Activated CD4-positive, alpha-beta memory T cell treated with anti-CD3 and anti-CD28 coated beads for 36 hours (primary cell): ENCODE measurements at regions not wholly inside any gene's neighbourhood (a gene's known extent, or its start where the extent isn't known, plus 50 kb on each side); places are given as distances from the start of the nearest gene placed in this dataset.

Experiments used
- CTCF ChIA-PET: fragments of 350-600 bp; sonication (Branson Sonifier 250); formaldehyde crosslinking; loops from one replicate; lab custom pipeline; 2021; ENCODE audit warnings: antibody characterized with exemption, inconsistent platforms; lab: Charles Lee
- POLR2A ChIA-PET: fragments of 350-600 bp; sonication (Branson Sonifier 250); formaldehyde crosslinking; loops from one replicate; lab custom pipeline; 2021; ENCODE audit warnings: antibody characterized with exemption; lab: Charles Lee
- DNase-seq: peaks from one replicate; pipeline ENCODE4 v3.0.0-alpha.2; 2020
- H3K27ac Mint-ChIP-seq: one replicate; pipeline ENCODE4 v1.8.0; 2021; ENCODE audit warnings: mixed read lengths
- H3K27me3 Mint-ChIP-seq: one replicate; pipeline ENCODE4 v1.8.0; 2021; ENCODE audit warnings: mixed read lengths
- H3K36me3 Mint-ChIP-seq: one replicate; pipeline ENCODE4 v1.8.0; 2021; ENCODE audit warnings: mixed read lengths
- H3K4me1 Mint-ChIP-seq: one replicate; pipeline ENCODE4 v1.8.0; 2021; ENCODE audit warnings: low read depth, mixed read lengths
- H3K4me3 Mint-ChIP-seq: one replicate; pipeline ENCODE4 v1.8.0; 2021; ENCODE audit warnings: mild to moderate bottlenecking, mixed read lengths
- H3K9me3 Mint-ChIP-seq: one replicate; pipeline ENCODE4 v1.8.0; 2021; ENCODE audit warnings: mixed read lengths
- intact Hi-C: fragments of 100-400 bp; cut with micrococcal nuclease; formaldehyde crosslinking; loops from one replicate; pipeline ENCODE4 v1.15.1; 2023

DNA sequence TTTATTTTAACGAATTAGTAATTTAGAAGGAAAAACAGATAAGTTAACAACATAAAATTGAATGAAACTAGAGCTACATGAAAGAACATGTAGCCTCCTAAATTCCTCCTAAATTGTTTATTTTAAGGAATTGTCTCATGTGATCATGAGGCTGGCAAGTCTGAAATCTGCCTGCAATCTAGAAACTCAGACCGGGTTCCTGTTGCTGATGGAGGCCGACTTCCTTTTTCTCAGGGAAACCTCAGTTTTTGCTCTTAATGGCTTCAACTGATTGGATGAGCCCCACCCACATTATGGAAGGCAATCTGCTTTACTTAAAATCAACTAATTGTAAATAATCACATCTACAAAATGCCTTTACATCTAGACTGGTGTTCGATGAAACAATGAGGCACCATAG, 205.0 kb upstream of the ADRA1D start:
- Mint-ChIP-seq H3K4me3 (no peak overlapping the region), H3K27ac (no peak overlapping the region), H3K27me3 (peaks cover 2% of the 10 kb centered on the region), H3K9me3 (peaks cover 3% of the 10 kb centered on the region), H3K36me3 (no peaks in the 10 kb centered on the region), H3K4me1 (no peaks in the 10 kb centered on the region)
- CTCF ChIA-PET = no interaction called here
- POLR2A ChIA-PET = no interaction called here
- intact Hi-C loops = no loop called here
- no peak for DNase-seq

DNA sequence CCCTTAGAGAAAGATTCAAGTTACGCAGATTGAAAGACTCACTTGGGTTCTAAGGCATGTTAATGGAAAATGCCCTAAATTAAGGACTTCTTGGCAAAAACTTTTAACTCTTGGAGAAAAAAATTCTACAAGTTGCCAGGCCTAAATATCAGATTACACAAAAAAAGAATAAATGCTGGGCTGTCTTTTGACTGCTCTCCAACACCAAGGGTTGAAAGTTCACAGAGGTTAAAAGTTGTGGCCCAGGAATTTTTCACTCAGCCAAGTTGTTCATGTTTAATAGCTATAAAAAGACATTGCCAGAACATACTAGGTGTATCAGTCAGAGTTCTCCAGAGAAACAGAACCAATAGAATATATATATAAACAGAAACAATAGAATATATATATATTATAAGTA, 204.3 kb upstream of the ADRA1D start:
- Mint-ChIP-seq H3K4me3 (no peak overlapping the region), H3K27me3 (peaks cover 2% of the 10 kb centered on the region), H3K9me3 (no peaks in the 10 kb centered on the region), H3K4me1 (no peaks in the 10 kb centered on the region), H3K36me3 (no peaks in the 10 kb centered on the region), H3K27ac (no peak overlapping the region)
- ChIA-PET CTCF (no interaction called here), POLR2A (no interaction called here)
- no peak for DNase-seq
- intact Hi-C loops = no loop called here

- no peak for DNase-seq
These were observed 202.5 kb upstream of the ADRA1D start for GRCh38 chr20:4451487-4452081.

DNA sequence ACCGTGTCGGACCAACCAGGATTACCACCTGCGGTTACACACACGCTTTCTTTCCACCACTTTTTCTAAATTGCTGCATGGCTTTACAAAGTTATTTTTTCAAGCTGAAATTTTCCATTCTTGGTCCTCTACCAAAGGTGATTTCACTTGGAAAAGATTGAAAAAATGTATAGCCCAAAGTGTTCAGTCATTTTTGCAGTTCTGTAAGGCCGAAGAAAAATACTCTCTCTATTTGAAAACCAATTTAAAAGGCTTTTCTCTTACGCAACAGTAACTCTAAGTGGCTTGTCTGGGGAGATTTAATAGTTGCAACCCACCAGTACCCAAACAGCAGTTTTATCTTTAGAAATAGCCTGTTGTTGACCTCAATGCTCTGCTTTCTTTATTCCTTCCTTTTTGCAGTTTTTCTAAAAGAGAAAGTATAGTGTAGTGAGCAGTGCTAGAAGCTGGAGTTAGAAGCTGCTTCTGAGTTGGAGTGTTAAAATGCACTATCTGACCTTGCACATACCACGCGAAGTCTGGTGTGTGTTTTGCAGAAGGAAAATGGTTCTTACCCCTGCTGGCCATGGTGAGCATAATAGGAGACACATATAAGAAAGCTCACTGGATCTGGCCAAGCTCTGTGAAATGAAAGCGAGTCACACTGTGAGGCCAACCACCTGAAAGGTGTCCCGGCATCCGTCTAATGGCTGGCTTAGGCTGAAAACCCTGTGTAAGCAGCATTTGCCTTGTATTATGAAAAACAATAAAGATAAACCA, 201.0 kb upstream of the ADRA1D start:
- intact Hi-C loops = no loop called here
- Mint-ChIP-seq H3K9me3 (no peaks in the 10 kb centered on the region), H3K36me3 (no peaks in the 10 kb centered on the region), H3K27ac (no peak overlapping the region), H3K27me3 (peaks cover 5% of the 10 kb centered on the region), H3K4me3 (no peak overlapping the region), H3K4me1 (no peaks in the 10 kb centered on the region)
- DNase-seq = no peak
- POLR2A ChIA-PET = no interaction called here
- CTCF ChIA-PET = no interaction called here

More at GRCh38 chr20:4451487-4452081, 202.5 kb upstream of the ADRA1D start:
- ChIA-PET CTCF (no interaction called here), POLR2A (no interaction called here)
- Mint-ChIP-seq H3K9me3 (no peaks in the 10 kb centered on the region), H3K27me3 (peaks cover 2% of the 10 kb centered on the region), H3K4me1 (no peaks in the 10 kb centered on the region), H3K4me3 (no peak overlapping the region), H3K27ac (no peak overlapping the region), H3K36me3 (no peaks in the 10 kb centered on the region)
- intact Hi-C loops = no loop called here

DNA sequence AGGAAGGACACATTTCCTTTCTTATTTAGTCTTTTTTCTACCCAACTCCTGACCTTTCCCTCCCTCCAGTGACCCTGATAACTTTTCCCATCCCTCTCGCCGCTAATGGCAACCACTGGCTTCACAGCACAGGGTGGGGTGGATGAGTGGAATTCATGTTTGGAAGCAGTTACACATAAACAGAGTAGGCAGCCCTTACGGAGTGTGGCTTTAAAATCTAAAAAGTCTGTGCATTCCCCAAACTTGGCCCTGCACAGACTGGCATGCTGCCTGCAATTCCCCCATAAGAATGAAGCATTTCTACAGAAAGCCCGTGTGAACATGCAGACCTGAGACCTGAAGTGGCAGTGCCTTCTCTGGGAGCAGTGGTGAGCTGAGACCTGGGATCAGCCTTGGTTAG, 196.7 kb upstream of the ADRA1D start:
- Mint-ChIP-seq H3K27me3 (peaks cover 7% of the 10 kb centered on the region), H3K36me3 (no peaks in the 10 kb centered on the region), H3K4me1 (no peaks in the 10 kb centered on the region), H3K27ac (no peak overlapping the region), H3K9me3 (no peaks in the 10 kb centered on the region), H3K4me3 (no peak overlapping the region)
- ChIA-PET CTCF (no interaction called here), POLR2A (no interaction called here)
- no peak for DNase-seq
- intact Hi-C loops = no loop called here

DNA sequence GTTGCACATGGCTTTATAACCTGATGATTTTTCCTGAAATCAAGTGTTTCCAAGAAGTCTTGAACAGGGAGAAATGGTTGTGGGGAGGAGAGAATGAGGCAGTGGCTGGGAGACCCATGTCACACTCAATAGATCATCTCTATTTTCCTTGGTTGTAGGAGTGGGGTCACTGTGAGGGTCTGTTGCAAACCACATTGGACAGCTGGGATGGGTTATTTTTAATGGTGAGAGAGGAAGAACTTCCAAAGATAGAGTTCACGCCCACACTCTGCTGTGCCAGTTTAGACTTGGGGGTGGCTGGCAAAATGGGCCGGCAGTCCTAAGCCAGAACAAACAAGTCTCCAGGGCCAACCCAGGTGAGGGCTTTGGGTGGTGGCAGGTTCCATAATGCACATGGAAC, 196.2 kb upstream of the ADRA1D start:
- Mint-ChIP-seq H3K4me3 (no peak overlapping the region), H3K9me3 (no peaks in the 10 kb centered on the region), H3K36me3 (no peaks in the 10 kb centered on the region), H3K27ac (no peak overlapping the region), H3K4me1 (no peaks in the 10 kb centered on the region), H3K27me3 (peaks cover 7% of the 10 kb centered on the region)
- intact Hi-C loops = no loop called here
- no peak for DNase-seq
- CTCF ChIA-PET = no interaction called here
- POLR2A ChIA-PET = no interaction called here

- no peaks in the 10 kb centered on the region for H3K9me3 Mint-ChIP-seq
- DNase-seq = no peak
- H3K36me3 Mint-ChIP-seq = no peaks in the 10 kb centered on the region
- ChIA-PET CTCF (no interaction called here), POLR2A (no interaction called here)
- H3K27ac Mint-ChIP-seq = no peak overlapping the region
- intact Hi-C loops = no loop called here
- peaks cover 5% of the 10 kb centered on the region for H3K27me3 Mint-ChIP-seq
- H3K4me1 Mint-ChIP-seq = no peaks in the 10 kb centered on the region
- no peak overlapping the region for H3K4me3 Mint-ChIP-seq
These were observed 195.3 kb upstream of the ADRA1D start for GRCh38 chr20:4444404-4444803.

DNA sequence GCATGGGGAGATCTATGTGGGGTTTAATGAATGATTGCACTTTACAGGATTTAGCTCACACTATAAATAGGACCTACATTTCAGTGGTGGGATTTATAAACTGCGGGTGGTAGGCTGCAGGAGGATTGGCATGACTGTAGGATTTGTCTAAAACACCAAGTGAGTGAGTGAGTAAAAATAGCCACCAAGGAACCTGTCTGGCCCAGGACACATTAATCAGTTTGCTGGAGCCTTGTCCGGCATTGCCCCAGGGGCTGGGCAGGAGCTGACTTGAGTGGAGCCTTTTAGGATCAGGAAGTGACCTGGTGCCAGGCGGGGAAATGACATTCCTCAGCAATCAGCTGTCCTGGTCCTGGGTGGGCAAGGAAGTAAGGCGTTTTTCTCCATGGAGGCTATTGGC, 193.9 kb upstream of the ADRA1D start:
- no peaks in the 10 kb centered on the region for H3K9me3 Mint-ChIP-seq
- ChIA-PET POLR2A (no interaction called here), CTCF (no interaction called here)
- H3K4me3 Mint-ChIP-seq = no peak overlapping the region
- intact Hi-C loops = no loop called here
- H3K36me3 Mint-ChIP-seq = no peaks in the 10 kb centered on the region
- H3K27me3 Mint-ChIP-seq = peaks cover 5% of the 10 kb centered on the region
- H3K27ac Mint-ChIP-seq = no peak overlapping the region
- DNase-seq = no peak
- H3K4me1 Mint-ChIP-seq = no peaks in the 10 kb centered on the region

DNA sequence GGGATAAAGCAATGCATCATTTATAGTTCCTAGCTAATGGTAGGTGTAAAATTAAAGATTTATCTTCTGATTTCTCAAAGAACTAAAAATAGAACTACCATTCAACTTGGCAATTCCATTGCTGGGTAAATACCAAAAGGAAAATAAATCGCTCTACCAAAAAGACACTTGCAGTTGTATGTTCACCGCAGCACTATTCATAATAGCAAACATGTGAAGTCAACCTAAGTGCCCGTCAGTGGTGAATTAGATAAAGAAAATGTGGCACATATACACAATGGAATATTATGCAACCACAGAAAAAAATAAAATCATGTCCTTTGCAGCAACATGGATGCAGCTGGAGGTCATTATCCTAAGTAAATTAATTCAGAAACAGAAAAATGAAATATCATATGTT, 192.8 kb upstream of the ADRA1D start:
- Mint-ChIP-seq H3K27ac (no peak overlapping the region), H3K27me3 (peaks cover 5% of the 10 kb centered on the region), H3K36me3 (no peaks in the 10 kb centered on the region), H3K4me1 (no peaks in the 10 kb centered on the region), H3K9me3 (no peaks in the 10 kb centered on the region), H3K4me3 (no peak overlapping the region)
- CTCF ChIA-PET = no interaction called here
- no peak for DNase-seq
- intact Hi-C loops = no loop called here
- POLR2A ChIA-PET = no interaction called here

GRCh38 chr20:4441191-4441590, 192.1 kb upstream of the ADRA1D start:
- no peak for DNase-seq
- intact Hi-C loops = no loop called here
- CTCF ChIA-PET = no interaction called here
- Mint-ChIP-seq H3K27me3 (peaks cover 4% of the 10 kb centered on the region), H3K36me3 (no peaks in the 10 kb centered on the region), H3K27ac (no peak overlapping the region), H3K4me3 (no peak overlapping the region), H3K4me1 (no peaks in the 10 kb centered on the region), H3K9me3 (no peaks in the 10 kb centered on the region)
- POLR2A ChIA-PET = no interaction called here

DNA sequence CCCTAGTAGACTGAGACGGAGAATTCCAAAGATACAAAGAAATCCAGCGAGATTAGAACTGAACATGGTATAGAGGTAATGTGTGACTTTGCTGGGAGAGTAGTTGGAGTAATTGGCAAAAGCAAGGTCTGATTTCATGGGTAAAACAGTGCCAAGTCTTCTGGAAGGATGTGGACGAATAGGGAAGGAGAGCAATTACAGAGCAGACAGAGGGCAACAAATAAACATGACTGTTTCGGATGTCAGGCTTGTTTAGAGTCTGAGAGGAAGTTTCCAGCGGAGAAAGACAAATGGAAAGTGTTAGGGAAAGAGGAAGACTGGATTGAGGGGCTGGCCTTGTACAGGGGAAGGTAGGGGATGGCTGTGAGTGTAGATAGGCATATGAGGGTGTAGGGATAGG, 190.4 kb upstream of the ADRA1D start:
- POLR2A ChIA-PET = no interaction called here
- DNase-seq = no peak

GRCh38 chr20:4437131-4437530, 188.0 kb upstream of the ADRA1D start:
- no peaks in the 10 kb centered on the region for H3K9me3 Mint-ChIP-seq
- CTCF ChIA-PET = no interaction called here

More for the DNA sequence above, 190.4 kb upstream of the ADRA1D start:
- H3K27ac Mint-ChIP-seq = no peak overlapping the region
- CTCF ChIA-PET = no interaction called here
- no peak overlapping the region for H3K4me3 Mint-ChIP-seq
- H3K9me3 Mint-ChIP-seq = no peaks in the 10 kb centered on the region
- H3K4me1 Mint-ChIP-seq = no peaks in the 10 kb centered on the region
- H3K36me3 Mint-ChIP-seq = no peaks in the 10 kb centered on the region
- intact Hi-C loops = no loop called here
- peaks cover 4% of the 10 kb centered on the region for H3K27me3 Mint-ChIP-seq

More at GRCh38 chr20:4437131-4437530, 188.0 kb upstream of the ADRA1D start:
- Mint-ChIP-seq H3K4me1 (no peaks in the 10 kb centered on the region), H3K27me3 (peaks cover 8% of the 10 kb centered on the region), H3K27ac (no peak overlapping the region), H3K4me3 (no peak overlapping the region), H3K36me3 (no peaks in the 10 kb centered on the region)
- POLR2A ChIA-PET = no interaction called here
- intact Hi-C loops = no loop called here
- DNase-seq = no peak
